ENCODE measurements at regions not wholly inside any gene's neighbourhood (a gene's known extent, or its start where the extent isn't known, plus 50 kb on each side); places are given as distances from the start of the nearest gene placed in this dataset.

DNA sequence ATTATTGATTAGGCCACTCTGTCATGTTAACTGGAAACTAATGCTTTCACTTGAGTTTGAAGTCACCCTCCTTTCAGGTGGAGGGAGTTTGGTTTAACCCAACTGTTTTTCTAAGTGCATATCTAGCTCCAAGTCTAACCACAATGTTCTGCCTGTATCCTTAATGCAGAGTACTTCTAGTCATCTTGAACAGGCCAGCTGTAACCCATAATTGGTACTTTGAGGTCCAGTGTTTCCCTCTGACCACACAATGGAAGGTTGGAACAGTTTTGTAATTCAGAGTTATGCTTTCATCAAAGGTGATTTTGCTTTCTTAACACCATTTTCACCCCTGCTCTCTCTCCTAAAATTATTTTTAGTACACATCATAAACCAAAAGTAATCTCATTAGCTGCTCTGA lies 237.2 kb upstream of the DCN start:
- no peak for DNase-seq
- TF ChIP-seq POLR2AphosphoS5 (IDR thresholded peaks at IDR 0.05) (no peak), POLR2A (IDR thresholded peaks at IDR 0.05) (no peak)
- TF ChIP-seq, protein P1, sequence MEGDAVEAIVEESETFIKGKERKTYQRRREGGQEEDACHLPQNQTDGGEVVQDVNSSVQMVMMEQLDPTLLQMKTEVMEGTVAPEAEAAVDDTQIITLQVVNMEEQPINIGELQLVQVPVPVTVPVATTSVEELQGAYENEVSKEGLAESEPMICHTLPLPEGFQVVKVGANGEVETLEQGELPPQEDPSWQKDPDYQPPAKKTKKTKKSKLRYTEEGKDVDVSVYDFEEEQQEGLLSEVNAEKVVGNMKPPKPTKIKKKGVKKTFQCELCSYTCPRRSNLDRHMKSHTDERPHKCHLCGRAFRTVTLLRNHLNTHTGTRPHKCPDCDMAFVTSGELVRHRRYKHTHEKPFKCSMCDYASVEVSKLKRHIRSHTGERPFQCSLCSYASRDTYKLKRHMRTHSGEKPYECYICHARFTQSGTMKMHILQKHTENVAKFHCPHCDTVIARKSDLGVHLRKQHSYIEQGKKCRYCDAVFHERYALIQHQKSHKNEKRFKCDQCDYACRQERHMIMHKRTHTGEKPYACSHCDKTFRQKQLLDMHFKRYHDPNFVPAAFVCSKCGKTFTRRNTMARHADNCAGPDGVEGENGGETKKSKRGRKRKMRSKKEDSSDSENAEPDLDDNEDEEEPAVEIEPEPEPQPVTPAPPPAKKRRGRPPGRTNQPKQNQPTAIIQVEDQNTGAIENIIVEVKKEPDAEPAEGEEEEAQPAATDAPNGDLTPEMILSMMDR (IDR thresholded peaks at IDR 0.05 in 8 of 11, conservative IDR thresholded peaks at IDR 0.05 in 3 of 11) = no peak
- Histone ChIP-seq H3K36me3 (no peaks in the 10 kb centered on the region), H3K27me3 (replicated peaks in 1 of 7) (no peaks in the 10 kb centered on the region), H3K4me1 (no peaks in the 10 kb centered on the region), H3K9me3 (no peaks in the 10 kb centered on the region), H3K27ac (no peak overlapping the region), H3K4me3 (no peak overlapping the region)
- intact Hi-C loops (cut with DNase I; ENCODE audit: low total_unique reads) = no loop called here

GRCh38 chr12:91418221-91419090 lies 235.8 kb upstream of the DCN start:
- TF ChIP-seq POLR2A (IDR thresholded peaks at IDR 0.05) (no peak), POLR2AphosphoS5 (IDR thresholded peaks at IDR 0.05) (no peak)
- TF ChIP-seq, protein P1 (IDR thresholded peaks at IDR 0.05 in 8 of 11, conservative IDR thresholded peaks at IDR 0.05 in 3 of 11) = no peak
- no peak for DNase-seq
- Histone ChIP-seq H3K27me3 (replicated peaks in 1 of 7) (no peaks in the 10 kb centered on the region), H3K36me3 (no peaks in the 10 kb centered on the region), H3K27ac (no peak overlapping the region), H3K4me1 (no peaks in the 10 kb centered on the region), H3K4me3 (no peak overlapping the region), H3K9me3 (no peaks in the 10 kb centered on the region)
- intact Hi-C loops (cut with DNase I; ENCODE audit: low total_unique reads) = no loop called here
- WGBS, 5 donors = 87 to 100% (median 92%) methylated on average over 1 of the region's 1 CpG

DNA sequence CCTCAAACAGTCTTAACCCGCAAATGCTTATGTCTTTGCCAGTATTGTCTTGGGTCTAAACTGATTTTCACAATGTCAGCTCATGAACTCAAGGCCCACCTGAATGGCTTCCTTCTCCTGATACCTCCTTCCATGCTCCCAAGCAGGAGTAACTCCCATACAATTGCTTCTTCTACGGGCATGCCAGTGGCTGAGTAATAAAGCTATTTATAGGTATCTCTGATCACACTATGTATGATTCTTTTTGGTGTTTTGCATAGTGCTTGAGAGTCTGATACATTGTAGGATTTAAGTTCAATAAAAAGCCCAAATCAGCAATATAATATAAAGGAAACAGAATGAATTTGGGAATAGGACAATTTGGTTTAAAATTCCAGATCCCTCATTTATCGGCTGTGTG lies 235.0 kb upstream of the DCN start:
- Histone ChIP-seq H3K4me1 (no peaks in the 10 kb centered on the region), H3K36me3 (no peaks in the 10 kb centered on the region), H3K9me3 (no peaks in the 10 kb centered on the region), H3K4me3 (no peak overlapping the region), H3K27ac (no peak overlapping the region), H3K27me3 (replicated peaks in 1 of 7) (no peaks in the 10 kb centered on the region)
- intact Hi-C loops (cut with DNase I; ENCODE audit: low total_unique reads) = no loop called here
- DNase-seq = no peak
- 71 to 97% (median 92%) methylated on average over 3 of the region's 3 CpGs for WGBS, 5 donors
- TF ChIP-seq, protein P1 (IDR thresholded peaks at IDR 0.05 in 8 of 11, conservative IDR thresholded peaks at IDR 0.05 in 3 of 11) = no peak
- TF ChIP-seq POLR2AphosphoS5 (IDR thresholded peaks at IDR 0.05) = no peak
- TF ChIP-seq POLR2A (IDR thresholded peaks at IDR 0.05) = no peak

DNA sequence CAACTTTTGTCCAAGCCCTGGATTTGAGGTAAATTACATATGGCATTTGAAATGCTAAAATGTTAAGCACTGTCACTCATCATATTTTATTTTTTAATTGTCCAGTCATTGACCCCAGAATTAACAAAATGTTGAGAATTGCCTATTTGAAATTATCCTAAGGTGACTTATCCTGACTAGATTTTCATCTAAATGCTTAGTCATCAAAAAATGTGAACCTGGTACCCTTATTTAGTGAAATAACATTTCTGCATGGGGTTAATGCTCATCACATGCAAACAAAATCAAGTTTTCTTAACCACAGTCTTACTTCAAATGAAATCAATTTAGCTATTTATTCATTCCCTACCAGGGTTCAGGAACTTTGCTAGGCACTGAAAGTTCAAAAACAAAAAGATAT lies 232.0 kb upstream of the DCN start:
- H3K4me1 ChIP-seq = no peaks in the 10 kb centered on the region
- TF ChIP-seq POLR2AphosphoS5 (IDR thresholded peaks at IDR 0.05) (no peak), POLR2A (IDR thresholded peaks at IDR 0.05) (no peak)
- TF ChIP-seq, protein P1 (IDR thresholded peaks at IDR 0.05 in 8 of 11, conservative IDR thresholded peaks at IDR 0.05 in 3 of 11) = no peak
- no peaks in the 10 kb centered on the region for H3K36me3 ChIP-seq
- H3K27me3 ChIP-seq (replicated peaks in 1 of 7) = no peaks in the 10 kb centered on the region
- intact Hi-C loops (cut with DNase I; ENCODE audit: low total_unique reads) = no loop called here
- DNase-seq = no peak
- H3K27ac ChIP-seq = no peak overlapping the region
- H3K9me3 ChIP-seq = no peaks in the 10 kb centered on the region
- no peak overlapping the region for H3K4me3 ChIP-seq
